BLaER1 (cell line): ENCODE measurements at regions not wholly inside any gene's neighbourhood (a gene's known extent, or its start where the extent isn't known, plus 50 kb on each side); places are given as distances from the start of the nearest gene placed in this dataset.
"Not testable (repeated sequence)": the region's sequence is repeated elsewhere in the genome, so short reads cannot be mapped to it uniquely, and the experiment has no call there.

Experiments
- H3K27ac ChIP-seq: shearing (Covaris generic); formaldehyde crosslinking; 2 replicates; pipeline ENCODE4 v1.8.1; 2022
- H3K27me3 ChIP-seq: shearing (Covaris generic); formaldehyde crosslinking; 2 replicates; pipeline ENCODE4 v1.8.1; 2022
- H3K36me3 ChIP-seq: shearing (Covaris generic); formaldehyde crosslinking; 2 replicates; pipeline ENCODE4 v1.8.1; 2022
- H3K4me1 ChIP-seq: shearing (Covaris generic); formaldehyde crosslinking; 2 replicates; pipeline ENCODE4 v1.8.1; 2022
- H3K4me2 ChIP-seq: shearing (Covaris generic); formaldehyde crosslinking; 2 replicates; pipeline ENCODE4 v1.8.1; 2022
- H3K4me3 ChIP-seq: shearing (Covaris generic); formaldehyde crosslinking; 2 replicates; pipeline ENCODE4 v1.8.1; 2022
- H3K9ac ChIP-seq: shearing (Covaris generic); formaldehyde crosslinking; 2 replicates; pipeline ENCODE4 v1.8.1; 2022
- H3K9me3 ChIP-seq: shearing (Covaris generic); formaldehyde crosslinking; 2 replicates; pipeline ENCODE4 v1.8.1; 2022
- H4K20me1 ChIP-seq: shearing (Covaris generic); formaldehyde crosslinking; 2 replicates; pipeline ENCODE4 v1.8.1; 2022
- Cebpa-rat ChIP-seq: shearing (Covaris generic); IDR thresholded peaks from 2 replicates; pipeline ENCODE4 v1.8.1; 2022

DNA sequence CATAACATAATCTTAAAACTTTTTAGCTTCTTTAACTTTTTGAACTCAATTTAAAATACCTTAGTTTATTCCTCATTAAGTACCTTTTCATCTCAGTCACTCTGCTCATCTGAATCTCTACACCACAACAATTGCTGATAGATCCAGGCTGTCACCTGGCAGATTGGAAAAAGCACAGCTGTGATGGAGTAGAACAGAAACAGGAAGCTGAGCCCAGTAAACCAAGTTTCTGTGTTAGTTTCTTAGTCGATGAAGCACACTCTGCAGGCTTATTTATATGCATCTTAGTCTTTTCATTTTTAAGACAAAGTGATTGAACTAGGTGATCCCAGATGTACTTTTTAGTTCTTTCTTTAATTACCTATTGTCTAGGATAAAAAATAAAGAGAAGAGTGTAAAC, 1398.0 kb upstream of the ALCAM start:
- Histone ChIP-seq H3K9me3 (no peaks in the 10 kb centered on the region), H3K36me3 (no peaks in the 10 kb centered on the region), H3K4me1 (no peaks in the 10 kb centered on the region), H3K27ac (no peak overlapping the region), H3K9ac (no peak overlapping the region), H3K4me2 (no peak overlapping the region), H3K27me3 (no peaks in the 10 kb centered on the region), H4K20me1 (no peaks in the 10 kb centered on the region), H3K4me3 (no peak overlapping the region)
- TF ChIP-seq Cebpa-rat = no peak

GRCh38 chr3:103976931-103977339, 1389.8 kb upstream of the ALCAM start:
- Histone ChIP-seq H3K4me1 (no peaks in the 10 kb centered on the region), H3K27ac (no peak overlapping the region), H3K27me3 (no peaks in the 10 kb centered on the region), H3K9me3 (no peaks in the 10 kb centered on the region), H4K20me1 (no peaks in the 10 kb centered on the region), H3K4me2 (no peak overlapping the region), H3K4me3 (no peak overlapping the region), H3K9ac (no peak overlapping the region), H3K36me3 (no peaks in the 10 kb centered on the region)
- TF ChIP-seq Cebpa-rat = no peak

GRCh38 chr3:103977417-103977816, 1389.3 kb upstream of the ALCAM start:
- H3K4me3 ChIP-seq = no peak overlapping the region
- H3K4me2 ChIP-seq = no peak overlapping the region
- no peak overlapping the region for H3K27ac ChIP-seq

DNA sequence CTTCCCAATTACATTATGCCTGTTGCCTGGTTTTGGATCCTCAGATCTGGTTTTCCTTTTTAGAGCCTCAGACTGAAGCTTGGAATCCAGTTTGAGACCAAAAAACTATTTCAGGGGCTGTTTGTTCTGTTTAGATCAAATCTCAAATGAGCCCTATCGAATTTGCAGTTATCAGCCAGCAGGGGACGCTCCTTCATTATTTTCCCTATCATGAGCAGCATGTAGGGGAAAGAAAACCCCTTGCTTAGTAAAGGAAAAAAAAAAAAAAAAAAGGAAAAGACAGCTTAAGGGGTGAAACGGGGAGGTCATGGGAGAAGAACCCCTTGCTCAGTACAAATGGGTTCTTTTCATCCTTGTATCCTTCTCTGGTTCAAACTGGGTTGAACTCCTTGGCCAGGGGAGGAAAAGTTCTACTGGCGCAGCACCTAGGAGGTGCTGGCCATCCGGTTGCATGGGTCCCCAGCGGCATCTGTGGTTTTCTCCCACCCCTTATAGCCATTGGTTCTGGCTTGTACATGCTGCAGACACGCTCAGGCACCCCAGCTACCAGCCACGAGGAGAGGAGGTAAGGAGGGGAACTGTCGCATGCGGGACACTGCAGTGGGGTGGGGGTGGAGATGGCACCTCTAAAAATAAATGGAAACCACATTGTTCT, 1375.1 kb upstream of the ALCAM start:
- Histone ChIP-seq H3K36me3 (no peaks in the 10 kb centered on the region), H3K4me3 (no peak overlapping the region), H3K4me1 (no peaks in the 10 kb centered on the region), H3K9me3 (no peaks in the 10 kb centered on the region), H3K4me2 (no peak overlapping the region), H3K27ac (no peak overlapping the region), H4K20me1 (no peaks in the 10 kb centered on the region), H3K9ac (no peak overlapping the region), H3K27me3 (no peaks in the 10 kb centered on the region)
- TF ChIP-seq Cebpa-rat = no peak

More at GRCh38 chr3:103977417-103977816, 1389.3 kb upstream of the ALCAM start:
- no peak for TF ChIP-seq Cebpa-rat
- no peaks in the 10 kb centered on the region for H3K36me3 ChIP-seq
- H3K4me1 ChIP-seq = no peaks in the 10 kb centered on the region
- no peaks in the 10 kb centered on the region for H3K9me3 ChIP-seq
- no peaks in the 10 kb centered on the region for H4K20me1 ChIP-seq
- H3K27me3 ChIP-seq = no peaks in the 10 kb centered on the region
- no peak overlapping the region for H3K9ac ChIP-seq

GRCh38 chr3:103992469-103992868, 1374.2 kb upstream of the ALCAM start:
- no peaks in the 10 kb centered on the region for H3K4me1 ChIP-seq
- no peak overlapping the region for H3K4me2 ChIP-seq
- H3K27me3 ChIP-seq = no peaks in the 10 kb centered on the region
- H3K9ac ChIP-seq = no peak overlapping the region
- H3K4me3 ChIP-seq = no peak overlapping the region
- H3K36me3 ChIP-seq = no peaks in the 10 kb centered on the region
- no peak for TF ChIP-seq Cebpa-rat
- no peaks in the 10 kb centered on the region for H4K20me1 ChIP-seq
- H3K27ac ChIP-seq = no peak overlapping the region
- no peaks in the 10 kb centered on the region for H3K9me3 ChIP-seq

- Histone ChIP-seq H3K4me1 (no peaks in the 10 kb centered on the region), H3K27me3 (no peaks in the 10 kb centered on the region), H3K4me2 (no peak overlapping the region), H3K4me3 (no peak overlapping the region), H3K27ac (no peak overlapping the region), H3K36me3 (no peaks in the 10 kb centered on the region), H3K9ac (no peak overlapping the region), H4K20me1 (no peaks in the 10 kb centered on the region), H3K9me3 (no peaks in the 10 kb centered on the region)
- no peak for TF ChIP-seq Cebpa-rat
These were observed 1361.8 kb upstream of the ALCAM start for GRCh38 chr3:104004956-104005355.

GRCh38 chr3:104005815-104006214, 1360.9 kb upstream of the ALCAM start:
- no peaks in the 10 kb centered on the region for H3K27me3 ChIP-seq
- no peaks in the 10 kb centered on the region for H3K9me3 ChIP-seq
- no peaks in the 10 kb centered on the region for H3K4me1 ChIP-seq
- TF ChIP-seq Cebpa-rat = no peak
- no peaks in the 10 kb centered on the region for H3K36me3 ChIP-seq
- H3K27ac ChIP-seq = no peak overlapping the region
- no peaks in the 10 kb centered on the region for H4K20me1 ChIP-seq
- no peak overlapping the region for H3K4me3 ChIP-seq
- no peak overlapping the region for H3K9ac ChIP-seq
- no peak overlapping the region for H3K4me2 ChIP-seq

DNA sequence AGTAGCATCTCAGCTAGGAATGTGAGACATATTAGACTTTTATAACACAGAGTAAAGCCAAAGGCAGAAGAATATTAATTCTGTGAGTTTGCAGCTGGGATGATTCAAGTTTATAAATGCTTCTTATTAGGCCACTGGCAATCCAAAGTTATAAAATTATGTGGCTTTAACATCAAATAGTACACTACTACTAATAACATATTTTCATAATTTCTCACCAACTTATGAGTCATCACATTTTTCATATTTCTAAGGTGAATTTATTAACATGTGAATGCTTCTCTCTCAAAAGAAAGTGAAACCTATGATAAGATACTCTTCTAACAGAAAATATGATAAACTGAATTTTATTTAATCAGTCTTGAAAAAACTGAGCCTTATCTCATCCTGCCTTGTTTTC, 1348.2 kb upstream of the ALCAM start:
- no peaks in the 10 kb centered on the region for H4K20me1 ChIP-seq
- H3K4me2 ChIP-seq = no peak overlapping the region
- H3K36me3 ChIP-seq = no peaks in the 10 kb centered on the region
- H3K4me3 ChIP-seq = no peak overlapping the region
- no peak for TF ChIP-seq Cebpa-rat
- no peaks in the 10 kb centered on the region for H3K4me1 ChIP-seq
- no peaks in the 10 kb centered on the region for H3K27me3 ChIP-seq
- no peaks in the 10 kb centered on the region for H3K9me3 ChIP-seq
- H3K9ac ChIP-seq = no peak overlapping the region
- H3K27ac ChIP-seq = no peak overlapping the region

DNA sequence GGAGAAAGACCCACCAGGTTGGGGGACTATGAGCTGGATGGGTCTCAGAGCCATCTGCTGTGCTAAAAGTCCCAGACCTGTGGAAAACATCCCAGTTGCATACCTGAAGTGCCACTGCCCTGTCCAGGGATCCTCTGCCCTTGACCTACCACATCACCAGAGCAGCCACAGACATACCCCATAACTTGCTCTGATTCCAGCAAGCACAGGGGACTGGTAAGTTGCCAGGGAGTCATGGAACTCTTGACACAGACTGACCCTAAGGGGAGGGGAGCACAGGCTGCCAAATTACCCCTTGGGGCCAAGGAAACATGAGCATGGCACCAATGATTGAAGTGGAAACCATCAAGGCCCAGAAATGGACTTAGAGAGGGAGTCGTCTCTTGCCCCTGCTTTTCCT, 1335.1 kb upstream of the ALCAM start:
- Histone ChIP-seq H3K36me3 (no peaks in the 10 kb centered on the region), H3K27ac (no peak overlapping the region), H3K9ac (no peak overlapping the region), H3K4me3 (no peak overlapping the region), H3K4me2 (no peak overlapping the region), H3K27me3 (no peaks in the 10 kb centered on the region), H3K9me3 (no peaks in the 10 kb centered on the region), H4K20me1 (no peaks in the 10 kb centered on the region), H3K4me1 (no peaks in the 10 kb centered on the region)
- TF ChIP-seq Cebpa-rat = no peak

DNA sequence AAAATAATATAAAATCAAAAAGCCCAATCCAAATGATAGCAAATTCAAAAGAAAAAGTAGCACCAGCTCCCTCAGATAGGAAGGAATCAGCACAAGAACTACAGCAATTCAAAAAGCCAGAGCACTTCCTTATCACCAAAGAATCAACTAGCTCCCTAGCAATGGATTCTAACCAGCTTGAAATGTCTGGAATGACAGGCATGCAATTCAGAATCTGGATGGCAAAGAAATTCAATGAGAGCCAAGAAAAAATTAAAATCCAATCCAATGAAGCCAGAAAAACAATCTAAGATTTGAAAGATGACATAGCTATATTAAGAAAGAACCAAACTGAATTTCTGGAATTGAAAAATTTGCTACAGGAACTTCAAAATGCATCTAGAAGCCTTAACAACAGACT, 1334.4 kb upstream of the ALCAM start:
- H3K9ac ChIP-seq = no peak overlapping the region
- H3K4me2 ChIP-seq = no peak overlapping the region
- H3K9me3 ChIP-seq = no peaks in the 10 kb centered on the region
- no peaks in the 10 kb centered on the region for H3K27me3 ChIP-seq
- no peak overlapping the region for H3K4me3 ChIP-seq
- no peak for TF ChIP-seq Cebpa-rat
- H3K36me3 ChIP-seq = no peaks in the 10 kb centered on the region
- no peaks in the 10 kb centered on the region for H4K20me1 ChIP-seq
- H3K27ac ChIP-seq = no peak overlapping the region
- no peaks in the 10 kb centered on the region for H3K4me1 ChIP-seq

GRCh38 chr3:104040896-104041295, 1325.8 kb upstream of the ALCAM start:
- no peaks in the 10 kb centered on the region for H3K27me3 ChIP-seq
- H3K9me3 ChIP-seq = no peaks in the 10 kb centered on the region
- no peak for TF ChIP-seq Cebpa-rat
- H3K27ac ChIP-seq = no peak overlapping the region
- no peaks in the 10 kb centered on the region for H3K4me1 ChIP-seq
- no peak overlapping the region for H3K4me3 ChIP-seq
- H3K36me3 ChIP-seq = no peaks in the 10 kb centered on the region
- H3K9ac ChIP-seq = no peak overlapping the region
- no peak overlapping the region for H3K4me2 ChIP-seq
- H4K20me1 ChIP-seq = no peaks in the 10 kb centered on the region

DNA sequence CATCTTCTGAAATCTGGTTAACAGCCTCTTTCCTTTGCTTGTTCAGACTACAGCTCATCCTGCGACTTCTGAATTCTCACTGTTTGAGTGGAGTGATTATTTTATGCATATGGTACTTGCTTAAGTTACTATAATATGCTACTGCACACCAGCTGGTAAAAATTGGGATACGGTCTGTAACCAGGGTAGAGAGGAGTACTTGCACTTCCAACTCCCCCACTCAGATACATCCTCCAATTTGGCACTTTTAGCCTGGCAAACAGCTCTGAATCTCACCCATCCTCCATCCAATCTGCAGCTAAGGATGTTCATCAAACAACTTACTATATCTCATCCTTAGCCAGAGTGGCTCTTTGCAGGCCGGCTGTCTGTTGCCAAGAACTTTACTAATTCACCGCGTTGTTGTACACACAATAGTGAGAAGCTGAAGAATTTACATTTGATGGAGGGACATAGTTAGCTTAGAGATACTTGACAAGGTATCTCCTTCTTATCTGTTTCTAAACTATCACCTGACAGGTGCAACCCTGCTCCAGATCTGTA, 1323.6 kb upstream of the ALCAM start:
- H3K9ac ChIP-seq, H3K27me3 ChIP-seq, H3K9me3 ChIP-seq, H3K36me3 ChIP-seq, H3K4me1 ChIP-seq, H3K4me3 ChIP-seq, H3K27ac ChIP-seq, H4K20me1 ChIP-seq, H3K4me2 ChIP-seq: not testable (repeated sequence)
